Spleen (tissue), 11 donors: ENCODE measurements at regions not wholly inside any gene's neighbourhood (a gene's known extent, or its start where the extent isn't known, plus 50 kb on each side); places are given as distances from the start of the nearest gene placed in this dataset.

ENCODE experiments used
- DNase-seq: peaks from one replicate; pipeline ENCODE4 v3.0.0-alpha.2; 2020
- H3K27ac ChIP-seq, 8 donors: fragments of 200-600 bp; sonication (generic) in 7 of 8; 1 replicate in 4 of 8; 2 replicates in 4 of 8; pipeline versions ENCODE4 v1.5.0 to v1.8.0; 2016 to 2021; ENCODE audit warnings: inconsistent platforms in 4 of 8, mild to moderate bottlenecking in 4 of 8, moderate library complexity in 1 of 8
- H3K27me3 ChIP-seq, 7 donors: fragments of 200-600 bp; sonication (generic) in 6 of 7; replicated peaks in 1 of 7; 1 replicate in 4 of 7; 2 replicates in 3 of 7; pipeline versions ENCODE4 v1.5.0 to v1.8.0; 2016 to 2021; ENCODE audit warnings: inconsistent platforms in 3 of 7, mild to moderate bottlenecking in 1 of 7
- H3K36me3 ChIP-seq, 6 donors: fragments of 200-600 bp; sonication (generic) in 5 of 6; 1 replicate in 4 of 6; 2 replicates in 2 of 6; pipeline versions ENCODE4 v1.5.0 to v1.8.0; 2016 to 2021; ENCODE audit warnings: inconsistent platforms in 2 of 6
- H3K4me1 ChIP-seq, 6 donors: fragments of 200-600 bp; sonication (generic) in 5 of 6; 1 replicate in 3 of 6; 2 replicates in 3 of 6; pipeline versions ENCODE4 v1.5.0 to v1.8.0; 2016 to 2021; ENCODE audit warnings: inconsistent platforms in 3 of 6
- H3K4me3 ChIP-seq, 8 donors: fragments of 200-600 bp; sonication (generic) in 7 of 8; 1 replicate in 4 of 8; 2 replicates in 4 of 8; pipeline versions ENCODE4 v1.5.0 to v1.8.0; 2016 to 2021; ENCODE audit warnings: inconsistent platforms in 4 of 8, mild to moderate bottlenecking in 4 of 8, moderate library complexity in 2 of 8
- H3K9me3 ChIP-seq, 8 donors: fragments of 200-600 bp; sonication (generic) in 7 of 8; 1 replicate in 4 of 8; 2 replicates in 4 of 8; pipeline versions ENCODE4 v1.5.0 to v1.8.0; 2016 to 2021; ENCODE audit warnings: inconsistent platforms in 4 of 8
- POLR2A ChIP-seq, 3 donors: fragments of 450-650 bp; IDR thresholded peaks; one replicate each; pipeline ENCODE4 v1.5.1; 2017; ENCODE audit warnings: antibody characterized with exemption in 3 of 3, mild to moderate bottlenecking in 1 of 3
- POLR2AphosphoS5 ChIP-seq, 3 donors: sonication (generic); formaldehyde crosslinking; IDR thresholded peaks; one replicate each; pipeline ENCODE4 v1.5.1; 2017; ENCODE audit warnings: antibody characterized with exemption in 3 of 3
- WGBS, 5 donors: extraction: QIAGEN DNeasy Blood & Tissue Kit in 3 of 5; methylation state at CpG; one replicate each; pipeline versions ENCODE4 v1.1.5 to v1.1.7; 2013 to 2018; 5-methylcytosine and 5-hydroxymethylcytosine counted together
- intact Hi-C: fragments of 100-400 bp; cut with DNase I; formaldehyde crosslinking; loops from one replicate; pipeline ENCODE4 v1.15.0; 2023; ENCODE audit warnings: low total_unique reads
- TF ChIP-seq, protein P1 (sequence below), 11 experiments: fragments of 200-600 bp in 7 of 11; fragments of 450-650 bp in 4 of 11; sonication (generic) in 4 of 11; IDR thresholded peaks in 8 of 11; conservative IDR thresholded peaks in 3 of 11; 1 replicate in 7 of 11; 2 replicates in 4 of 11; pipeline versions ENCODE4 v1.4.0 to v1.8.0; 2016 to 2021; ENCODE audit warnings: antibody characterized with exemption in 11 of 11, inconsistent platforms in 4 of 11, mild to moderate bottlenecking in 1 of 11
- donor health status: healthy with polysubstance abuse.
- donor health status: DM: no; HTN: no; CAD: no; lungs with moderate emphysema.
- donor health status: DM: no; HTN: no; CAD: no.
- donor health status: Bipolar disorder and iron deficiency.
- donor health status: healthy.
- donor health status: DM: no; HTN: no; CAD: no.
- donor health status: DM: yes; HTN: yes; CAD: no.

DNA sequence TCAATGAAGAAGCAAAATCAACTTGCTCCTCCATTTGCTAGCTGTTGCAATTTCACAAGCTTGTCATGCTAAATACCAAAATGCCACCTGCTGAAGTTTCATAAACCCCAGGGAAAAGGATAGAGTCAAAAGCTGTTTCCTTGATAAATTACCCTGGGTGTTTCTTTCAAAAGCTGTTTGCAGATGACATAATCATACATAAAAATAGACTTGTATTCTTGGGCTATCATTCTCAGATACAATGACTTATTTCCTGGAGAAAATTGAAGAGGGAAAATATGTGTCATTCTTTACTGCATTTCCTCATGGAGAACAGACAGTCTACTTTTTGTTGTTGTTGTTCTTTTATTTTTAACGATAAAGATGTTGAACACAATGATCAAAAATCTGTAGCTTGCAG is 119.2 kb downstream of the GALC start:
- peaks cover 0 to 4% (median 0%) of the 10 kb centered on the region in 7 donors for H3K27me3 ChIP-seq
- no peak overlapping the region for H3K27ac ChIP-seq
- H3K36me3 ChIP-seq = no peaks in the 10 kb centered on the region
- no peak overlapping the region for H3K4me3 ChIP-seq
- no peaks in the 10 kb centered on the region for H3K9me3 ChIP-seq
- TF ChIP-seq, protein P1, sequence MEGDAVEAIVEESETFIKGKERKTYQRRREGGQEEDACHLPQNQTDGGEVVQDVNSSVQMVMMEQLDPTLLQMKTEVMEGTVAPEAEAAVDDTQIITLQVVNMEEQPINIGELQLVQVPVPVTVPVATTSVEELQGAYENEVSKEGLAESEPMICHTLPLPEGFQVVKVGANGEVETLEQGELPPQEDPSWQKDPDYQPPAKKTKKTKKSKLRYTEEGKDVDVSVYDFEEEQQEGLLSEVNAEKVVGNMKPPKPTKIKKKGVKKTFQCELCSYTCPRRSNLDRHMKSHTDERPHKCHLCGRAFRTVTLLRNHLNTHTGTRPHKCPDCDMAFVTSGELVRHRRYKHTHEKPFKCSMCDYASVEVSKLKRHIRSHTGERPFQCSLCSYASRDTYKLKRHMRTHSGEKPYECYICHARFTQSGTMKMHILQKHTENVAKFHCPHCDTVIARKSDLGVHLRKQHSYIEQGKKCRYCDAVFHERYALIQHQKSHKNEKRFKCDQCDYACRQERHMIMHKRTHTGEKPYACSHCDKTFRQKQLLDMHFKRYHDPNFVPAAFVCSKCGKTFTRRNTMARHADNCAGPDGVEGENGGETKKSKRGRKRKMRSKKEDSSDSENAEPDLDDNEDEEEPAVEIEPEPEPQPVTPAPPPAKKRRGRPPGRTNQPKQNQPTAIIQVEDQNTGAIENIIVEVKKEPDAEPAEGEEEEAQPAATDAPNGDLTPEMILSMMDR (IDR thresholded peaks at IDR 0.05 in 8 of 11, conservative IDR thresholded peaks at IDR 0.05 in 3 of 11) = no peak
- TF ChIP-seq POLR2AphosphoS5 (IDR thresholded peaks at IDR 0.05) (no peak), POLR2A (IDR thresholded peaks at IDR 0.05) (no peak)
- 61 to 68% (median 63%) methylated on average over 1 of the region's 1 CpG for WGBS, 5 donors
- H3K4me1 ChIP-seq = no peaks in the 10 kb centered on the region
- DNase-seq = no peak
- intact Hi-C loops = no loop called here

DNA sequence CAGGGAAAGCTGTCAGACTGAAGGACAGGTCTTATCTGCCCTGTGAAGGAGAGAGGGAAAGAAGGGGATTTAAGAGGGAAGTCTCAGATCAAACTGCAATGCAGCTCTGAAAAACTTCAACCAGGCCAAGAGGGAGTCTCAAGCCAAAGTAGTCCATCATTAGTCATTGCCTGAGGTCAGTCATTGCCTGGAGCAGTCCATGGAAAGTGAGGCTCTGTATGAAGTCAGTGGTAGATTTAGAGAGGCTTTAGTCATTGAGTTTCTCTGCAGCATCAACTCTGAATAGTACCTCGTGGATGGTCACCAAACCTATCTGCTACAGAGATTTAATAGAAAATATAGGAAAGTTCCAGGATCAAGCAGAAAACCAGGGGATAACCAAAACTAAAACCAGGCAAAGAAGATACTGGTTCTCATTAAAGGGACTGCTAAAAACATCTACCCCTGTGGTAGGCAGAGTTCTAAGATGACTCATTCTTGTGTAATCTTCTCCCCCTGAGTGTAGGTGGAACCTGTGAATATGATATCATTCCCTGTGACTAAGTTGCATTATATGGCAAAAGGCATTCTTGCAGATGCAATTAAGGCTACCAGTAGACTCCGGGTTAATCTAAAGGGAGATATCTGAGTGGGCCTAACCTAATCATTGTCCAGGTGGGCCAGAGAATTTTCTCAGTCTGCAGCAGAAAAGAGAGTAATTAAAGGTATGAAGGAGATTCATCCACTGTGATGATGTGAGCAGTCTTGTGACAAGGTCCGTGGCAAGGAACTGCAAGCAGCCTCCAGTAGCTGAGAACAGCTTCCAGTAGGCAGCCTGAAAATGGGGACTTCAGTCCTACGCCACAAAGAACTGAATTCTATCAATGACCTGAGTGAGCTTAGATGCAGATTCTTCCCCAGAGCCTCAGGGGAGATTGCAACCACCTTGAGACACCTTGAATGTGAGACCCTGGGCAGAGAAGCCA is 123.1 kb downstream of the GALC start:
- no peaks in the 10 kb centered on the region for H3K36me3 ChIP-seq
- intact Hi-C loops = no loop called here
- H3K4me3 ChIP-seq = no peak overlapping the region
- WGBS, 5 donors = 65 to 93% (median 85%) methylated on average over 4 of the region's 4 CpGs
- H3K4me1 ChIP-seq = no peaks in the 10 kb centered on the region
- H3K9me3 ChIP-seq = no peaks in the 10 kb centered on the region
- no peak overlapping the region for H3K27ac ChIP-seq
- TF ChIP-seq POLR2AphosphoS5 (IDR thresholded peaks at IDR 0.05) (no peak), POLR2A (IDR thresholded peaks at IDR 0.05) (no peak)
- TF ChIP-seq, protein P1 (IDR thresholded peaks at IDR 0.05 in 8 of 11, conservative IDR thresholded peaks at IDR 0.05 in 3 of 11) = no peak
- no peak for DNase-seq
- H3K27me3 ChIP-seq = peaks cover 0 to 4% (median 0%) of the 10 kb centered on the region in 7 donors

DNA sequence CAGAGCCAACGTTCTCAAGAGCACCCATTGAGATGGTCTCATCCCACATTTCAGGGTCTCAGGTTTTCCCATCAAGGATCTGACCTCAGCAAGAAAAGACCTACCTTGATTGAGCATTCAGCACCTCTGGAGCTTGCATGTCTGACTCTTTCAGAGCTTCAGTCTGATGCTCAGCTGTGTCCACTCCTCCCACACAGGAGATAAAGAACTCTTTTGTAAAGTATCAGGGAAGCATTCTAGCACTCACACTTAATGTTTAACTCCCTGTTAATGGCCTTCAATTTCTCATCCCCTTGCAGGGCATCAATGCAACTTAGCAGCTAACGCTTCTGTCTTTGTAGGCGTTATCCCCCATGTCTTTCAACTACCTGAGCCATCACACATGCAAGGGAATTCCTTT is 124.1 kb downstream of the GALC start:
- Histone ChIP-seq H3K27ac (no peak overlapping the region), H3K4me1 (no peaks in the 10 kb centered on the region), H3K27me3 (no peaks in the 10 kb centered on the region), H3K9me3 (no peaks in the 10 kb centered on the region), H3K36me3 (no peaks in the 10 kb centered on the region), H3K4me3 (no peak overlapping the region)
- no peak for DNase-seq
- TF ChIP-seq POLR2AphosphoS5 (IDR thresholded peaks at IDR 0.05) (no peak), POLR2A (IDR thresholded peaks at IDR 0.05) (no peak)
- TF ChIP-seq, protein P1 (IDR thresholded peaks at IDR 0.05 in 8 of 11, conservative IDR thresholded peaks at IDR 0.05 in 3 of 11) = no peak
- intact Hi-C loops = no loop called here
- WGBS, 5 donors = 68 to 73% (median 70%) methylated on average over 3 of the region's 3 CpGs

DNA sequence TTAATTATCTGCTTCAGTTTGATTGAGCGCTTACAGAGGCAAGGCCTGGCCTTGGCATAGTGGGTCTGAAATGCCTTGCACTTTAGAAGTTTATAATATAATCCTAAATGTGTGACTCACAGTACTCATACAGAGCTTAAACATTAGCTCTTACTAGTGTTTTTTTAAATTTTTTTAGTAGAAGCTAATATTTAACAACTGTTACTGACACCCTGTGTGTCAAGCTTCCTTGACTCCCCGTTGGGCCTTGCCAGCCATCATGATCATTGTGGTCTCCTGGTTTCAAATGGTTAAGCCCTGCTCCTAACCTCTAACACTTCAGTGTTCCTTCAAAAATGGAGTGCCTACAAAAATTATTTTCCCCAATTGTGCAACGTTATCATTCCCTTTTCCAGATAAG is 126.9 kb downstream of the GALC start:
- WGBS, 5 donors = 71 to 93% (median 84%) methylated on average over 3 of the region's 3 CpGs
- no peak for DNase-seq

More for the DNA sequence above, 126.9 kb downstream of the GALC start:
- Histone ChIP-seq H3K27ac (no peak overlapping the region), H3K36me3 (no peaks in the 10 kb centered on the region), H3K9me3 (no peaks in the 10 kb centered on the region), H3K4me1 (no peaks in the 10 kb centered on the region), H3K27me3 (no peaks in the 10 kb centered on the region), H3K4me3 (no peak overlapping the region)
- TF ChIP-seq POLR2AphosphoS5 (IDR thresholded peaks at IDR 0.05) (no peak), POLR2A (IDR thresholded peaks at IDR 0.05) (no peak)
- TF ChIP-seq, protein P1 (IDR thresholded peaks at IDR 0.05 in 8 of 11, conservative IDR thresholded peaks at IDR 0.05 in 3 of 11) = no peak
- intact Hi-C loops = no loop called here
